ENCODE measurements at regions not wholly inside any gene's neighbourhood (a gene's known extent, or its start where the extent isn't known, plus 50 kb on each side); places are given as distances from the start of the nearest gene placed in this dataset.
"Not testable (repeated sequence)": the region's sequence is repeated elsewhere in the genome, so short reads cannot be mapped to it uniquely, and the experiment has no call there.

- DNase-seq (ENCODE audit: low read depth in 2 of 2), result peak; percentile 41 to 94
Observed at GRCh38 chr2:215833531-215834162, 179.7 kb downstream of the MREG start.

GRCh38 chr2:215832791-215833190, 180.6 kb downstream of the MREG start:
- DNase-seq (ENCODE audit: low read depth in 2 of 2), result no peak

- DNase-seq (ENCODE audit: low read depth in 2 of 2), result peak in 1 of 2 donors; percentile 51
Observed at GRCh38 chr2:215831296-215831913, 181.9 kb downstream of the MREG start.

- DNase-seq (ENCODE audit: low read depth in 2 of 2), result peak; percentile 40 to 83
Observed at GRCh38 chr2:215830304-215830703, 183.0 kb downstream of the MREG start.

GRCh38 chr2:215829261-215829660, 184.1 kb downstream of the MREG start:
- no peak for DNase-seq (ENCODE audit: low read depth in 2 of 2)

GRCh38 chr2:215828528-215829184, 184.7 kb downstream of the MREG start:
- DNase-seq (ENCODE audit: low read depth in 2 of 2), result peak; percentile 61 to 84

- no peak for DNase-seq (ENCODE audit: low read depth in 2 of 2)
Observed at GRCh38 chr2:215826838-215827441, 186.4 kb downstream of the MREG start.

GRCh38 chr2:215826376-215826775, 187.0 kb downstream of the MREG start:
- DNase-seq (ENCODE audit: low read depth in 2 of 2), result no peak

- DNase-seq (ENCODE audit: low read depth in 2 of 2), result no peak
Observed at GRCh38 chr2:215825707-215826106, 187.6 kb downstream of the MREG start.

- DNase-seq (ENCODE audit: low read depth in 2 of 2), result not testable (repeated sequence)
Observed at GRCh38 chr2:215821298-215821697, 192.1 kb downstream of the MREG start.

- not testable (repeated sequence) for DNase-seq (ENCODE audit: low read depth in 2 of 2)
Observed at GRCh38 chr2:215819713-215820112, 193.6 kb downstream of the MREG start.

- DNase-seq (ENCODE audit: low read depth in 2 of 2), result no peak
Observed at GRCh38 chr2:215817046-215817445, 196.3 kb downstream of the MREG start.

- DNase-seq (ENCODE audit: low read depth in 2 of 2), result no peak
Observed at GRCh38 chr2:215816424-215816823, 196.9 kb downstream of the MREG start.

GRCh38 chr2:215815960-215816359, 197.4 kb downstream of the MREG start:
- no peak for DNase-seq (ENCODE audit: low read depth in 2 of 2)

GRCh38 chr2:215812966-215813365, 200.4 kb downstream of the MREG start:
- no peak for DNase-seq (ENCODE audit: low read depth in 2 of 2)

- no peak for DNase-seq (ENCODE audit: low read depth in 2 of 2)
Observed at GRCh38 chr2:215811409-215812345, 201.7 kb downstream of the MREG start.

GRCh38 chr2:215811003-215811402, 202.3 kb downstream of the MREG start:
- no peak for DNase-seq (ENCODE audit: low read depth in 2 of 2)

GRCh38 chr2:215808996-215809395, 204.4 kb downstream of the MREG start:
- no peak for DNase-seq (ENCODE audit: low read depth in 2 of 2)

GRCh38 chr2:215808194-215808593, 205.2 kb downstream of the MREG start:
- DNase-seq (ENCODE audit: low read depth in 2 of 2), result no peak

GRCh38 chr2:215805493-215805892, 207.9 kb downstream of the MREG start:
- DNase-seq (ENCODE audit: low read depth in 2 of 2), result no peak

- DNase-seq (ENCODE audit: low read depth in 2 of 2), result no peak
Observed at GRCh38 chr2:215803150-215803549, 210.2 kb downstream of the MREG start.
